Cardiac septum (tissue), 1 donor: ENCODE measurements at regions not wholly inside any gene's neighbourhood (a gene's known extent, or its start where the extent isn't known, plus 50 kb on each side); places are given as distances from the start of the nearest gene placed in this dataset.
"Not testable (repeated sequence)": the region's sequence is repeated elsewhere in the genome, so short reads cannot be mapped to it uniquely, and the experiment has no call there.

Experiments used
- DNase-seq: peaks from one replicate; pipeline ENCODE4 v3.0.0-alpha.2; 2020; ENCODE audit warnings: low spot score
- intact Hi-C: fragments of 100-400 bp; cut with DNase I; formaldehyde crosslinking; loops from one replicate; pipeline ENCODE4 v1.14.0; 2022
- donor health status: DM: no; HTN: no; CAD: no.

DNA sequence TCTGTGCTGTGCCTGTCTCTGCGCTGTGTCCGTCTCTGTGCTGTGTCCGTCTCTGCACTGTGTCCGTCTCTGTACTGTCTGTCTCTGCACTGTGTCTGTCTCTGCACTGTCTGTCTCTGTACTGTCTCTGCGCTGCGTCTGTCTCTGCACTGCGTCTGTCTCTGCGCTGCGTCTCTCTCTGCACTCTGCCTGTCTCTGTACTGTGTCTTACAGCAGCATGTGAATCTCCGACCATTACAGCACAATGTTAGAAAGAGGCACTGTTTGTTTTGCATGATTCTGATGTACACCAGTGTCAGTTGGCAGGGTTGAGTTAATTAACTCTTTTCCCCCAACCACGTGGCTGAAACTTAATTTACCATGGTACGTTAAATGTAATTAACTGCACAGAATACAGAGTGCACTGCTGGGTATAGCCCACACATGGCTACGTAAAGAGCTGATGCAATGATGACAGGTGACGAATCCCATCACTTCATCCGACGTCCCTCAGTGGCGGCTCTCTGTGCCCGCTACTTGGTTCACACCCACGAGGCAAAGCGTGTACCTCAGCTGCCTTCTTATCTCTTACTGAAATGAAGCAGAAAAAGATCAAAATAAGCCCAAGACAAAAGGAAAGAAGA, 127.7 kb upstream of the SFSWAP start:
- DNase-seq: no peak
- intact Hi-C loops: no loop called here

DNA sequence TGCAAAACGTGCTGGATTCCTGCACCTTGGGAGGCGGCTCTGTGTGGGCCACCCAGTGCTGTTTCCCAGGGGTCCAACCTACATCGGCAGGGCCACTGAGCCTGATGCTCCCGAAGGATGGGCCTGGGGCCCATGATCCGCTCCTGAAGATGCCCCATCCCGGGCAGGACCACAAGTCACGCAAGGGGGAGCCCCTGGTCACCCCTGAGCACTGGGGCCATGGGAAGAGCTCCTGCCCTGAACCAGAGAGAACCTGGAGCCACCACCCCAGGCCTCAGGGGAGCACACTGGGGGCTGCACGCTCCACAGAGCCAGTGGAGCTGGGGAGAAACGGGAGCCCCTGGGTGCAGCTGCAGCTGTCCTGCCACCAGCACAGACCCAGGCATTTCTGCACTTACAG, 124.6 kb upstream of the SFSWAP start:
- DNase-seq: no peak
- intact Hi-C loops: no loop called here

DNA sequence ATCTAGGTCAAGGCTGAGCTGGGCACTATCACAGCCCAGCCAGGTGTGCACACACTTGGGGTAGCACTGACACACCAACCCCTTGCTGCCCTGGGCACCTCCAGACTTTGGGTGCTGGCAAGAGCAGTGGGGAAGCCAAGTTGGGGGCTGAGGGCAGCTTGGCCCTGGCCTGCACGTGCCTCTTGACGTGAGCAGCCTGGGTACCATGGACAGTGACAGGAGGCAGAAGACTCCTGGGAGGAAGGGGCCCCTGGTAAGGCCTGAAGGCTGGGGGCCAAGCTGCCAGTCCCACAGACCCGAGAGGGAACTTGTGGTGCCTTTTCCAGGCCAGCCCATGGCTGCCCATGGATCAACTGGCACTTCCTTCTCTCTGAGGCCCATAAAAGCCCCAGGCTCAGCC, 124.1 kb upstream of the SFSWAP start:
- DNase-seq: no peak
- intact Hi-C loops: no loop called here

DNA sequence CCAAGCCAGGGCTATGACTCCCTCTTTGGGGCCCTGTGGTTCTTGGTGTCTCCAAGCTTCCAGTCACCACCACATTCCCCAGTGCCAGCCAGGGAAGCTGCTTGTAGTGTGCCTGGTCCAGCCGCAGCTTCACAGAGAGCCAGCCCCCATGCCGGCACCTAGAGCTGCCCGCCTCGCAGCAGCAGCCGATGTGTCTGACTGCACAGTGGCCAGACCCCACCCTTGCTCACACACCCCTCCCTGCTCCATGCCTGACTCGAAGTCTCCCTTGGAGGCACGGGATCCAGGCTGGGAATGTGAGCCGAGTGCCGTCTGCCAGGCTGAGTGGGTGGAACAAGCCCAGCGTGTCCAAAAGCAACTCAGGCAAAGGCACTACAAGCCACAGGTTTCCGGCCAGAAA, 123.3 kb upstream of the SFSWAP start:
- intact Hi-C loops: no loop called here
- DNase-seq: no peak

DNA sequence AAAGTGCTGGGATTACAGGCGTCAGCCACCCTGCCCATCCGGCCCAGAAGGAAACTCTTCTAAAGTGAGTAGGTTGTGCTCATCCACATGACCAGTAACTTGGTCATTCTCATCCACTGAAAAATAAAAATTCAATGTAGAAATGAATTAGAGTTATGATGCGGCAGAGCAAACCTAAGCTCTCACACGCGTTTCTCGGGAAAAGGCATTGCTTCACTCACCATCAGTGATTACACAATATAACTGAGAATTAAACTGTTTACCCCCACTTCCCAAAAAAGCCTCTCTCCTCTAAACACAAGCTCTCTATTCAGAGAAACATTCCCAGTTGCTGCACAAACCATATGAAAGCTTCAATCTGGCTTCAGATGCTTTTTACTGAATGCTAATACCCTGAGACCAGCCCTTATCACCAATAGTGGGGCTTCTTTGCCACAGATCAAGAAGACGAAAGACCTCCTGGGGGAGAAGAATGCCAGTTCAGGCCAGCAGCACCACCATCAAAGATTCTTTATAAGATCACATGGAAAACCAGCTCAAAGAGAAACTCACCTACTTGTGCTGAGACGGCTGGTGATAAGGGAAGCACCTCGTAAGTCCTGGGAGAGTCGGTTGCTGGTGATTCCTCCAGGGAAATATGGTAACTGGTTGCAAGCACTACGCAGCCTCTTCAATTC, 121.5 kb upstream of the SFSWAP start:
- intact Hi-C loops: no loop called here
- no peak for DNase-seq

DNA sequence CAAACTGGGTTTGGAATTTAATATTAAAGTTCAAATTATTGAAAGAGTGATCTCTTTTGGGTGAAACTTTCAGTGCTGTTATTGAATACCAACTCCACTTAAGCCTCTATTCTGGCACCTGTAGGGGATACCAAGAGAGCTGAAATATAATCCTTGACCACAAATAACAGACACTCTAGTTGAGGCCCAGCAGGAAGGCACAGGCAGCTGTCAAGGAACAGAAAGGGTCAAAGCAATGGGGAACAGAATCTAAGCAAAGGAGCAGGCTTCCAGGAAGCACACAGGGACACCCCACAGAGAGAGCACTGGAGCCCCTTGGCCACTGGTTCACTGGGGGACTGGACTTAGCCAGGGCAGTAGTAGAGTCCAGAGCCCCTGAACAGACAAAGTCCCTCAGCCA, 120.9 kb upstream of the SFSWAP start:
- no peak for DNase-seq
- intact Hi-C loops: no loop called here

DNA sequence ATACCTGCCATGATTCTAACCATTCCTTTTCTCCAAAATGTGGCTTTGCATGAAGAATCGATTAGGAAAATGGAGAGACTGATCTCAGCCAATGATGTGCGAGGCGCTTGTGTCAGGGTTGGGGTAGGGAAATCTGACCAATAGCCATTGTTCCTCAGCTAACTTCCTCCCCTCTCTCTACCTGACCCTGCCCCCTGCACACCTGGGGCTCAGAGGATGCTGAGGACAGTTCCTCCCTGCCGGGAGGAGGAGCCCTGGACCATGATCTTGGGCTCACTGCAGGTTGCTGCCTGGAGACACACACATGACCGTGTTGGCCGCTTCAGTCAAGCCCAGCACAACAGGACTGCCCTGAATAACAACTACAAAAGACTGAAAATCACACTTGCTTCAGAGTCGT, 119.8 kb upstream of the SFSWAP start:
- DNase-seq: no peak
- intact Hi-C loops: no loop called here

DNA sequence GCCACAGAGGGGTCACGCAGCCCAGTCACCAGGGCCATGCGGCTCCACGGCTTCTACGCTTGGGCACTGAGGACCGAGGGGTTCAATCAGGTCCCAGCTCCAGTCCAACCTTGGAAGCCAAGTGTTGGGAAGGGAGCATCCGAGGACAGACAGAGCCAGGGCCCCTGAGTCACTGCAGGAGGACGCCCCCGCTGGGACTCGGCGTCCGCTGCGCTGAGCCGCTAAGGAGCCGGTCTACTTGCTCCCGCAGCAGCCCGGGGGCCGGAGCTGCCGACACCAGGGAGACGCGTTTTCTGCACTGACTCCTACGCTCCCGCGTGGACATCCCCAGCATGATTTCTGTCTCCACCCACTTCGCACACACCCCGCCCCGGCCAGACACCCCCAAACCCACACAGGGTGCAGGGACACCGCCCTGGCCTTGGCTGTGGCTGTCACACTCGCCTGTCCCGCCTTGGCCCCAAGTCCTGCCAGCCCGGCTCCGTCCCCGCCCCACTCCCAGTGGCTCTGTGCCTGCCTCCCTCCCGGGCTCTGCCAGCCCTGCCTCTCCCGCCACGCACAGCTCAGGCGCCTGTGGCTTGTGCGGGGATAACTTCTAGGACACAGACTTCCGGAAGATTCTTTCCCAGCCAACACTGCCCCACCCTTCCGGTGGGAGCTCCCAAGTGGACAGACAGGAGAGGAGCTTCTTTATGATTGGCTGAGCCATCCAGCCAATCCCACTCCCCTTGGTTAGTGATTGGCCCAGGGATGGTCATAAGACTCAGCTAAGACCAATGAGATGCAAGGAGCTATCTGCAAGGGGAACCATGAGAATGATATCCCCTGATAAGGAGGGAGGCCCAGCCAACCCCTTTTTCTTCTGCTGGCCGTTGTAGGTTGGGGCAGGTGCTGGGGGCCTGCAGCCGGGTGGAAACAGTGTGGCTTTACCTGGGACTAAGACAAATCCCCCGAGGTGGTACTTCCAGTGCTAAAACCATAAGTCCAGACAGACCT, 118.9 kb upstream of the SFSWAP start:
- DNase-seq: no peak
- intact Hi-C loops: no loop called here

DNA sequence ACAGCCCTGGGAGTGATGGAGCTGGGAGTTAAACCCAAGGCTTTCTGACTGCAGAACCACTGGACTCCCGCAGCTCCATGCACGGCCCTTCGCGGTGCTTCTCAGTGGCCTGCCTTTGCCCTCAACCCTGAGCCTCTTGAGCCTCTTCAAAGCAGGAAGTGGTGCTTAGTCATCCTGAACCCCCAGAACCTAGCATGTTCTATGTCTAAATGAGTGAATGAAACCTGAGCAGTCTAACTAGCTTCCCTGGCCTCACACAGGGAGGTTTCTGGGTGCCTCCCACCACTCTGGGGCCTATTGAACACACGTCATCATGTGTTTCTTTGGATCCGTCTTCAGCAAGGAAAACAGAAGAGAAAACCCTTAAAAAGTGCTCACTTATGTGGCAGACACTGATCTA, 117.9 kb upstream of the SFSWAP start:
- intact Hi-C loops: no loop called here
- DNase-seq: no peak

DNA sequence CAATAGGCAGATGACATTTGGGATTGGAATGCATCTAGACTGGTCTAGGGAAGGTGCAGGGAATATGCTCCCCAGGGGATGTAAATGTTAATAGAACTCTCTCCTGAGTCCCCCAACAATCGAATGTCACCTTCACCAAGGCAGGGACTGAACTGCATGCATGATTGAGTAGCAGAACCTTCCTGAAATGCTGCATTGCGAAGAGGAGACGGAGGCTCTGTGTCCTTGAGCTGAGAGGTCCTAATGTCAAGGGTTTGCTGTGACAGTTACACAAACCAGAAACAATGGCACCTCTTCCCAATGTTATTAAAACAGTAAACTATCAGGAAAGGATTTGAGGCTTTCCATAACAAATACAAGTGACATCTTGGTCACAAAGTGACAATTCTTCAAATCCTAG, 117.5 kb upstream of the SFSWAP start:
- no peak for DNase-seq
- intact Hi-C loops: no loop called here

DNA sequence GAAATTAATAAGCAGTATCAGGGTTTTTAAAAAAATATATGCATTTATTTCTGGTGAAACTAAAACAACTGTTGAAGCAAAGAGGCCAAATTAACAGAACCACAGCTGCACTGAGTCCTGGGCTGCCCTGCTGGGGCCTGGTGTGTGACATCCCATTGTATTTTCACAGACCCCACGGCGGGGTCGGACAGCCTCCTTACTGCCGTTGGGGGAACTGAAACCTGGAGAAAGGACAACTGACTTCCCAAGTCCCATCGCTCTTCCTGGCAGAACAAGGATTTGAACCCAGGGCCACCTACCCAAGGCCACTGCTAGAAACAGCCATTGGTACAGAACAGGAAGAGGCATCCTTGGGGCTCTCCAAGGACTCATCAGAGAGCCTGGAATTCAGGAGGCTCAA, 114.8 kb upstream of the SFSWAP start:
- no peak for DNase-seq
- intact Hi-C loops: no loop called here

DNA sequence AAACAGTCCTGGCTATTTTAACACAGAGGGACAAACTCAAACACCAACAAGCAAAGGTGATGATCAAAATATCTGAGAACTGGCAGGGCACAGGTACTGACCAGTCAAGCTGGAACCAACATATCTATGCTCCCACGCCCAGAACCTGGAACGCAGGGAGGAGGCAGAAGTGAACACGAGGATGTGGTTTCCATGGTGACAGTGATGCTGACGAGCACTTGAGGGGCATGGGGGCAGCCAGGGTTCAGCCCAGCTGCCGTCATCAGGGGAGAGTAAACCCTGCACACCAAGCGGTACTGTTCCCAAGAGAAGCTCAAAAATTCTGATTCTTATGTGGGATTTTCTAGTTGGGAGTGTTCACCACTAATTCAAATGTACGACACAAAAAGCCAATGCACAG, 113.6 kb upstream of the SFSWAP start:
- no peak for DNase-seq

DNA sequence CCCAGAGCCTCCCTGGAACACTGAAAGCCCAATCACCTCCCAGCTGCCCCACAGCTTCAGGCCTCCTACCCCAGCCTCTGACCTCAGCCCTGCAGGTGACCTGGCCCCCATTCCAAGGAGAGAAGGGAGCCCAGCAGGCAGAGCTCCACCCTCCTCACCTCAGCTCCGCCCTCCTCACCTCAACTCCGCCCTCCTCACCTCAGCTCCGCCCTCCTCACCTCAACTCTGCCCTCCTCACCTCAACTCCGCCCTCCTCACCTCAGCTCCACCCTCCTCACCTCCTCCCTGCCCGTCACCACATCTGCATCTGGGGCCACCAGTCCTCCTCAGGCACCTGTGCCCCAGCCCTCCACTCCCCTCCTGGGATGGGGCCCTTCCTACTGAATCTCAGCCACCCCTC, 112.2 kb upstream of the SFSWAP start:
- intact Hi-C loops: no loop called here
- DNase-seq: no peak

More for the DNA sequence above, 113.6 kb upstream of the SFSWAP start:
- intact Hi-C loops: no loop called here

DNA sequence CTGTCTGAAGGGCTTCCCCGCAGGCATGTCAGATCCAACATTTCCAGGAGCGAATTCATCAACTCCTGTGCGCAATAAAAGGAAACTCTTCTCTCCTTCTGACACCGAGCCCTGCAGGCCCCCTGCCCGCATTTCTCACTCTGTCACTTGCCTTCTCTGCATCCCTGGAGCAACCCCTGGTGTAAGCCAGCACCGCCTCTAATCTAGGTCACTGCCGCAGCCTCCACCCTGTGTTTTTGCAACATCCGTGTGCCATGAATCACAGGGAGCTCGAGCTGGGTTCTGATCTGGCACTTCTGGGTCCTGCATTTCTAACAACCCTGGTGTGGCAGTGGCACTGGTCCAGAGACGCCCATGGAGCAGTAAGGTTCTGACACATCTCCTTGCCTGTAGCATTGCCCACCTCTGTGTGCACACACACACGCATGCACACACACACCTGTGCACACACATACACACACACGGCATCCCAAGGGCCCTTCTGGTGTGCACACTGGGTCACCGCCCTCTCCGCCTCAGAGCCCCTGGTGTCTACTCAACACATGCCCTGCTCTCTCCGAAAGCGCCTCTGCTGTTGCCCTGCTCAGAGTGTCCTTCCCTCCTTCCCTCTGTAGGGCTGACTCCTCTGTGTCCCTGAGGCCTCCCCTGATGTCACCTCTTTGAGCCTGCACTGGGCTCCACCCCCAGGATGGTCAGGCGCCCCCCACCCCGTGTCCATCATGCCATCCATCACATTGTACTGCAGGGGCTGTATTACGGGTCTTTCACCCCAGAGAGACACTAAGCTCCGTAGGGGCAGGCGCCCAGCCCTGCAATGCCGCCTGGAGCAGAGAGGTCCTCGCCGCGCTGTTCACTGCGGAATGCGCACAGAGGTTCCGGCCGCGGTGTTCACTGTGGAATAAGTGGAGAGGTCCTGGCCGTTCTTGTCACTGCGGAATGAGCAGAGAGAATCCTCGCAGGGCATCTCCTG, 111.4 kb upstream of the SFSWAP start:
- no peak for DNase-seq
- intact Hi-C loops: loop anchor here (10.0 kb wide), 1 partner anchor 235 kb away; no protein-coding TSS in a partner anchor

DNA sequence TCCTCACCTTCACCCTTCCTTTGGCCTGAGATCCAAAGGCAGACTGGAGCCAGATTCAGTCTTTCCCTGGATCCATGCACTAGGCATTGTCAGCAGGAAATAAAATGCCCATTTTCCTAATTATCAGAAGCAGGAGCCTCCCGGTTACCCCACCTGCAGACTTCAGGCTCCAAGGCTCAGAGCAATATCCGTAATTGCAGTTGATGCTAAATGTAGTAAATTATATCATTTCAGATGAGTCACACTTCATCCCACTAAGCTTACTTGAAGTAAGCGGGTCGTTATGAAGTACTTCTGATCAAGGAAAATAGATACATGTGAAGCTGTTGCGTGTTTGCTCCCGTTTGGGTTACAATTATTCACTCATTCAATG, 110.7 kb upstream of the SFSWAP start:
- DNase-seq: no peak
- intact Hi-C loops: loop anchor here (10.0 kb wide), 1 partner anchor 235 kb away; no protein-coding TSS in a partner anchor

DNA sequence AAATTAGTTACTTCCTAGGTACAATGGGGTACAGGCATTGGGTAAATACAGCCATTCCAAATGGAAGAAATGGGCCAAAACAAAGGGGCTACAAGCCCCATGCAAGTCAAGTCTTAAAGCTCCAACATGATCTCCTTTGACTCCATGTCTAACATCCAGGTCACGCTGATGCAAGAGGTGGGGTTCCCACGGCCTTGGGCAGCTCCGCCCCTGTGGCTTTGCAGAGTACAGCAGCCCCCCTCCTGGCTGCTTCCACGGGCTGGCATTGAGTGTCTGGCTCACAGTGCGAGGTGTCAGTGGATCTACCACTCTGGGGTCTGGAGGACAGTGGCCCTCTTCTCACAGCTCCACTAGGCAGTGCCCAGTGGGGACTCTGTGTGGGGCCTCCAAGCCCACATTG, 109.4 kb upstream of the SFSWAP start:
- intact Hi-C loops: loop anchor here (10.0 kb wide), 1 partner anchor 233 kb away; no protein-coding TSS in a partner anchor
- not testable (repeated sequence) for DNase-seq

DNA sequence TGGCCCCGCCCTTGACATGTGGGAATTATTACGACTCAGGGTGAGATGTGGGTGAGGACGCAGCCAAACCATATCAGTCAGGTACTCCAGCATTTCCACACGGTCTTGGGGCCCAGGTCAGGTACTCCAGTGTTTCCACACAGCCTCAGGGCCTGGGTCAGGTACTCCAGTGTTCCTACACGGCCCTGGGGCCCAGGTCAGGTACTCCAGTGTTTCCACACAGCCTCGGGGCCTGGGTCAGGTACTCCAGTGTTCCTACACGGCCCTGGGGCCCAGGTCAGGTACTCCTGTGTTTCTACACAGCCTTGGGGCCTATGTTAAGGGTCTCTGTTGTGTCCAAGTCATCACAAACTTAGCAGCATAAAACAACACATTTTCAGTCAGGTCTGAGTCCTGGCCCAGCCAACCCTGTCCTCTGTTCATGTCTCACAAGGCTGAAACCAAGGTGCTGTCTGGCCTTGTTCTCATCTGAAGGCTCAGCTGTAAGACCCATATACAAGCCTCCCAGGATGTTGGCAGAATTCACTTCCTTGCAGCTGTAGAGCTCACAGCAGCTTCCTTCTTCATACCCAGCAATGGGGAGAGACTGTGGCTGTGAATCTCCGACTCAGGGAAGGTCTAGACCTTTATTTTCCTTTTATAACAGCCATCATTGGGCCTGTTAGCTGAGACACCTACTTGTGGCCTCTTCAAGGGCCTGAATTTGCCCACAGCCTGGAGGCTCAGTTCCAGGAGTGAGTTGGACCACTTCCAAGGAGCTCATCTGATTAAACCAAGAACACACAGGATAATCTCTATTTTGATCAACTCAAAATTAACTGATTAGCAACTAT, 107.6 kb upstream of the SFSWAP start:
- intact Hi-C loops: loop anchor here (10.0 kb wide), 1 partner anchor 231 kb away; no protein-coding TSS in a partner anchor

More for the DNA sequence above, 107.6 kb upstream of the SFSWAP start:
- DNase-seq: no peak
